ENCODE measurements at regions not wholly inside any gene's neighbourhood (a gene's known extent, or its start where the extent isn't known, plus 50 kb on each side); places are given as distances from the start of the nearest gene placed in this dataset.

GRCh38 chr6:21341910-21342309 lies 251.6 kb upstream of the SOX4 start:
- no peak for TF ChIP-seq KLF7 (tag by site-specific recombination; IDR thresholded peaks at IDR 0.05; ENCODE audit: borderline replicate concordance)
- TF ChIP-seq ZBTB17 (tag by site-specific recombination; IDR thresholded peaks at IDR 0.05) = no peak
- no peak for TF ChIP-seq ZBTB10 (tag by site-specific recombination; IDR thresholded peaks at IDR 0.05)
- TF ChIP-seq, protein P1, sequence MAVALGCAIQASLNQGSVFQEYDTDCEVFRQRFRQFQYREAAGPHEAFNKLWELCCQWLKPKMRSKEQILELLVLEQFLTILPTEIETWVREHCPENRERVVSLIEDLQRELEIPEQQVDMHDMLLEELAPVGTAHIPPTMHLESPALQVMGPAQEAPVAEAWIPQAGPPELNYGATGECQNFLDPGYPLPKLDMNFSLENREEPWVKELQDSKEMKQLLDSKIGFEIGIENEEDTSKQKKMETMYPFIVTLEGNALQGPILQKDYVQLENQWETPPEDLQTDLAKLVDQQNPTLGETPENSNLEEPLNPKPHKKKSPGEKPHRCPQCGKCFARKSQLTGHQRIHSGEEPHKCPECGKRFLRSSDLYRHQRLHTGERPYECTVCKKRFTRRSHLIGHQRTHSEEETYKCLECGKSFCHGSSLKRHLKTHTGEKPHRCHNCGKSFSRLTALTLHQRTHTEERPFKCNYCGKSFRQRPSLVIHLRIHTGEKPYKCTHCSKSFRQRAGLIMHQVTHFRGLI (tag by site-specific recombination; IDR thresholded peaks at IDR 0.05) = no peak
- no peak for TF ChIP-seq BCL6B (tag by site-specific recombination; IDR thresholded peaks at IDR 0.05)
- no peak for TF ChIP-seq CTCF (tag by site-specific recombination; IDR thresholded peaks at IDR 0.05)
